Germinal center (tissue), 1 donor: ENCODE measurements at regions not wholly inside any gene's neighbourhood (a gene's known extent, or its start where the extent isn't known, plus 50 kb on each side); places are given as distances from the start of the nearest gene placed in this dataset.
"Not testable (repeated sequence)": the region's sequence is repeated elsewhere in the genome, so short reads cannot be mapped to it uniquely, and the experiment has no call there.

ENCODE experiments used
- DNase-seq: peaks from one replicate; pipeline ENCODE4 v3.0.0; 2012; ENCODE audit warnings: mixed read lengths, low spot score

DNA sequence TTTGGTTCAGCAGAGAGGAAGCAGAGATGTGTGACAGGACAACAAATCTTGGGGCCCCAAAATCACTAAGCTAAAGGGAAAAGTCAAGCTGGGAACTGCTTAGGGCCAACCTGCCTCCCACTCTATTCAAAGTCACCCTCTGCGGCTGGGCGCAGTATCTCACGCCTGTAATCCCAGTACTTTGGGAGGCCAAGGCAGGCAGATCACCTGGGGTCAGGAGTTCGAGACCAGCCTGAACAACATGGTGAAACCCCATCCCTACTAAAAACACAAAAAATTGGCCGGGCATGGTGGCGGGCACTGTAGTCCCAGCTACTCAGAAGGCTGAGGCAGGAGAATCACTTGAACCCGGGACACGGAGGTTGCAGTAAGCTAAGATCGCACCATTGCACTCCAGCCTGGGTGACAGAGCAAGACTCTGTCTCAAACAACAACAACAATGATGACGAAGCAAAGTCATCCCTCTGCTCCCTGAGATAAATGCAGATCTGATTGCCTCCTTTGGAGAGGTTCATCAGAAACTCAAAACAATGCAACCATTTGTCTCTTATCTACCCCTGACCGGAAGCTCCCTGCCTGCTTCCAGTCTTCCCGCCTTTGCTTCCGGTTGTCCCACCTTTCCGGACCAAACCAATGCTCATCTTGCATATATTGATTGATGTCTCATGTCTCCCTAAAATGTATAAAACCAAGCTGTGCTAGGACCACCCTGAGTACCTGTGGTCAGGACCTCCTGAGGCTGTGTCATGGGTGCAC is 136.4 kb upstream of the AFDN start:
- not testable (repeated sequence) for DNase-seq

DNA sequence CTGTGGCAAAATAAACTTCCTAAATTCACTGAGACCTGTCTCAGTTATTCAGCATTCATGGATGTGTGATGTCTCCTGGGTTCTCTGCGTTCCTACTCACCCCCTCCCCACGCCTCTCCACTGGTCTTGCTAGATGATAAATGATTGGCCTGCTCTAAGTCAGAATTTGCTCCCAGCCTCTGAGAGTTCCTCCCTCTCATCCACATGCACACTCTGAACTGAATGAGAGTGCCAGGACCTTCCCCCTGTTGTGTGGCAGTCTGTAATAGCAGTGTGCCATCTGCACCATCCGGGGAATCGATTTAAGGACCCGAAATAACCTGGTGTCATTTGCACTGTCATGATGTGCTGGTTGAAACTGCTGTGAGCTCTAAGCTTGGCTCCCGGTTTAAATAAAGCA is 135.8 kb upstream of the AFDN start:
- no peak for DNase-seq

DNA sequence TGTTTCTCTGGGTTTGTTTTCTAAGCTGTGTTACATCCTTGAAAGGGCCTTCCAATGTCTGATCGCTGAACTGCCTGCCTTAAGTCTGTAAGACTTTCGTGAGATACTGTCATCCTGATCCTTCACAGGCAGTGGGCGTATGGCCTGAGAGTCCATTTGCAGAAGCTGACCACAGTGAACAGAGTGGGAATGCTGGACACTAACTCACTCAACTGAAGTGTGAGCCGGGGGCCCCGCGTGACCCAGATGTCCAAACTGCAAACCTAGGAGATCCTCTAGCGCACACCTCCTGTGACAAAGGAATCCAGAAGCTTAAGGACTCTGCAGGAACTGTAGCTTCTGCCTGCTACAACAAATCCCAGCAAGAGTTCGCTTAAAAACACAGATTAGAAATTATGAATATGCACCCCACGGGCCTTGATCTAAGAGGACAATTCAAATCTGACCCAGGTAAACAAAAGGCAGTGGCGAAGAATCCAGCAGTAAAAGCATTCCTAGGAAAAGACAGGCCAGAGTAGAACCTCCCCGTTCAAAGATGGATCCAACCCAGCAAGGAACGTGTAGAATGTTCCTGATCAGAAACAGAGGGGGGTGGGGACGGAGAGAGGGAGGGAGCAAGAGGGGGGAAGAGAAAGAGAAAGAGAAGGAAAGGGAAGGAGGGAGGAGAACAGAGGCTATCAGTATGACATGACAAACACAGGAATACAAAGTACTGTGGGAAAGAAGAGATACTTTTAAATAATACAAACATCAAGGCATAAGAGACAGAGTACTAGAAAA is 135.0 kb upstream of the AFDN start:
- DNase-seq, result no peak

DNA sequence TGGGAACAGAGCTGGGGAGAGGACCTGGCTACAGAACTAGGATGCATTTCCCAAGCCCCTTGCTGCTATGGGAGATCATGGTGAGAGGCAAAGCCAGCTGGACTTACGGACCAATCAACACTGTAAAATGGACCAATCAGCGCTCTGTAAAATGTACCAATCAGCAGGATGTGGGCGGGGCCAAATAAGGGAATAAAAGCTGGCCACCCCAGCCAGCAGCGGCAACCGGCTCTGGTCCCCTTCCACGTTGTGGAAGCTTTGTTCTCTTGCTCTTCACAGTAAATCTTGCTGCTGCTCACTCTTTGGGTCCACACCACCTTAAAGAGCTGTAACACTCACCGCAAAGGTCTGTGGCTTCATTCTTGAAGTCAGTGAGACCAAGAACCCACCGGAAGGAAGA is 133.2 kb upstream of the AFDN start:
- not testable (repeated sequence) for DNase-seq

DNA sequence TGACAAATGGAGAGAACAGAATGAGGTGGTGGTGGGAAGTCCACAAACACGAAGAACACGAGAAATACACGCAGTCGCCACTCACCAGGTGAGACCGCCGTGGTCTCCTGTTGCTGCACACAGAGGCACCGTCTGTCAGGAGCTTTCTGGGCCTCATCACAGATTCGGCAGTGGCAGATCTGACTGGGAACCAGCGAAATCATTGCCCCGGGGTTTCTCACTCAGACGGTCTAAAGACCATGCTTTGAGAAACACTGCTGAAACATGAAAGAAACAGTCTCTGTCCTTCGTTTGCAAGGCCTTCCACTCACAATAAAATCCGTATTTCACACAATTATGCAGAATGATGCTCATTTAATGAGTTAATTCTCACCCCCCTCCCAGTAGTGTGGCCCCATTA is 130.9 kb upstream of the AFDN start:
- no peak for DNase-seq

DNA sequence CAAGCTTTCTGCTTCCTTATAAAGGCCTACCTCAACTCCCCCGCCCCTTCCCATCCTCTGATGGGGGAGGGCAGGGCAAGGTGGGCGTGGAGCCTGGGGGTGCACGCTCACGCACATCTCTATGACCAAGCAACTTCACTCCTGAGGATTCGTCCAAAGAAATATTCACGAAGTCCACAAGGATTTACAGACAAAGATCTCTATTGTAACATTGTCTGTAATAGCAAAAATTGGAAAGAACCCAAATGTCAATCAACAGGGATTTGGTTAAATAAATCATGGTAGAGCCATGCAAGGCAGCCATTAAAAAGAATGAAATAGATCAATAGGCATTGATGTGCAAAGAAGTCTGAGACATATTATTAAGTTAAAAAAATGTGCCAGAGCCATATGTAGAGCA is 130.4 kb upstream of the AFDN start:
- no peak for DNase-seq

DNA sequence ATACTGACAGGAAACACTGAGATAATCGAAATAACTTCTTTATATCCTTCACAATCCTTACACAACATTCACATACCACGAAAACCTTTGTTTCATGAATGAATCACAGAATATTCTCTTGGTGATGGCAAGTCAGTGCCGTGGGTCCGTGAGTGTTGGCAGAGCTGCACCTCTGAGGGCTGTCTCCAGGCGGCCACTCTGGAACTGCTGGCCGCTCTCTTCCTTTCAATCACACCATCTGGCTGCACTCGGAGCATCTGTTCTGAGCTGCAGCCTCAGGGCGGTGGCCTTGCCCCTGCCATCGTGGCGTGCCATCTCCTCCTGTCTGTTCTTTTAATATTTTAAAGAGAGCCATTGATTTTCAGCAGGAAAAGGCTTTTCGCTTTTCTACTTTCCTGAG is 129.4 kb upstream of the AFDN start:
- no peak for DNase-seq

DNA sequence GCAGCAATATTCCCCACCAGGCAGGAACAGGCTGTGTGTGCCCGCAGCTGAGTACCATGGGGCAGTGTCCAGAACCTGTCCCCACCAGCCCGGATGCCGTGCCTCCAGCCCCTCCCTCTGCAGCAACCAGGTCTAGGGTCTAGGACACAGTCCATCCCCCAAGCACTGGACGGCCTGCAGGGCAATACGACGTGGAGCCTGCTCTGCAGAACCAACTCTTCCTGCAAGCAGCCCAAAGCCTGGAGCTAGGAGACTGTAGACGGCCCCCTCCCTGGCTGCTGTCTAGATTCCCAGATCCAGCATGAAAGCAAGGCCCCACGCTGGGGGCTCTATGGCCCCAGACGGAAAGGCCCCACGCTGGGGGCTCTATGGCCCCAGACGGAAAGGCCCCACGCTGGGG is 128.2 kb upstream of the AFDN start:
- no peak for DNase-seq

DNA sequence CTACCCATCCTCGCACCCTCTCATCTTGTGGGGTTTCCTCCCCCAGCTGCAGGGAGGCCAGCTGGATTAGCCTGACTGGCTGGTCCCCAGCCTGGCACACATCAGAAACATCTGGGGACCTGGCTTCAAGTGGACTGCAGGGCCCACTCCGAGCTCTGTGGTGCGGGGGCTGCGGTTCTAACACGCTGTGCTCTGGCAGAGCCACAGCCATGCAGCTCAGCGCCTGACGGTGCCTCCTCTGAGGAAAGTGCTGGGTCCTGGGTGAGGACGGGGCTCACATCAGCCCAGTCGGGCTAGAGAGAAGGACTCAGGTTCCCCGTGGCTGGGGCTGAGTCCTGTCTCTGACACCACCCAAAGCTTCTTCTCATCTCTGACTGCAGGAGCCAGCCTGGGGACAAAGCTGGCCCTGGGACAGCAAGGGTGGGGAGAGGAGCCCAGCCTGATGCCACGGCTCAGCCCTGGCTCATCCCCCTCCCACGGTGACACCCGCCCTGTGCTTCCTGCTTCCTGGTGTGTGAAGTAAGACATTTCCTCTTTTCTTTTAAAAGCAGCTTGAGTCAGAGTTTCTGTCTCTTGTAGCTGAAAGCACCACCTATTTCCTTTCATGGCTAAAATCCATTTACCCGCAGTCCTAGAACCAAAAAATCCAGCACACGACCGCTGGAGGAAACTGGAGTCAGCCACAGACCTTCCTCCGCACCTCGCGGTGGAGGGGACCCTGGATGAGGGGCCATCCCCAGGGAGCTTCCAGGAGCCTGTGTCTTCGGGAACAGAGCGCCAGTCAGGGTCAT is 127.4 kb upstream of the AFDN start:
- DNase-seq, result peak; percentile 76

DNA sequence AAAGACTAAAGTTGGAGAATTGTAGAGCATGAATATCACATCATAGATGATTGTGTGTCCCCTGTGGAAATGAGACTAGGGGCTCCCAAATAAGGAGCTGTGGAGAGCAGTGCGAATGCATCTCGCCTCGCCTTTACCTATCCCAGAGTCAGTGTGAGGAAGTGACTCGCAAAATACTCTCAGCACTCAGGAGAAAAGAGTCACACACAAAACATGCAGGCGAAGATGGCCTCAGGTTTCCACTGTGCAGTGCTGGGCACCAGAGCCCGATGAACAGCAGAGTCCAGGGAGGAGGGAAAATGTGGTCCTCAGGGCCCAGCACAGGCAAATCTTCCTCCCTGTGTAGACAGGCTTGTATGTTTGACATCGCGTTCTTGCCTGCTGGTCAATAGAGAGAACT is 126.5 kb upstream of the AFDN start:
- no peak for DNase-seq

DNA sequence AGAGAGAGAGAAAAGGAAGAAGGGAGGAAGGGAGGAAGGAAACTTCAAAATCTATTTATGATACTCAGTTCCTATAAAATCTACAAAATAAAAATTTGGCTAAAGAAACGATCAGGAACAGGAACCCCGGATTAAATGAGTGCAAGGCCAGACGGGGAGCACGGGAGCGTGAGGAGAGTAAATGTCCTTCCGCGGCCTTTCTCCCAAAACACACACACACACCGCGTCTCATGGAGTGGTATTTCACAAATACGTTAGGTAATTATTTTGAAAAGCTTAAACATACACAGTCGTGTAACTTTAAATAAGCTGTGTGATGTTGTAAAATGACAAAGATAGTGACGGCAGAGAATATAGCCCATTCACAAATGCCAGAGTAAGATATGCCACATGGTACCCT is 125.7 kb upstream of the AFDN start:
- no peak for DNase-seq

DNA sequence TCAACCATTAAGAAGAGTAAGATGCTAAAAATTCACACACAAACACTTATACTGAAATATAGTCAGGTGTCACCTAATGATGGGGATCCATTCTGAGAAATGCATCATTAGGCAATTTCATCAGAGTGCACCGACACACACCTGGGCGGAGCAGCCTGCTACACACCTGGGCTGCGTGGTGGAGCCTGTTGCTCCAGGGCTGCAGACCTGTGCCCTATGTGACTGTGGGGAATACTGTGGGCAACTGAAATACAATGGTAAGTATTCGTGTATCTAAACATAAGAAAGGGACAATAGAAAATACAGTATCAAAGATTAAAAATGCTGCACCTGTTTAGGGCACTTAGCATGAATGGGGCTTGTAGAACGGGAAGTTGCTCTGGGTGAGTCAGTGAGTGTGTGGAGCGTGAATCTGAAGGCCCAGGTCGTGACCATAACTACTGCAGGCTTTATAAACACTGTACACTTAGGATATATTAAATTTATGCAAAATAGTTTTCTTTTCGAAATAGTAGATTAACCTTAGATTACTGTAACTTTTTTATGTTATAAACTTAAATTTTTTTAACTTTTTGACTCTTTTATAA is 124.4 kb upstream of the AFDN start:
- no peak for DNase-seq

DNA sequence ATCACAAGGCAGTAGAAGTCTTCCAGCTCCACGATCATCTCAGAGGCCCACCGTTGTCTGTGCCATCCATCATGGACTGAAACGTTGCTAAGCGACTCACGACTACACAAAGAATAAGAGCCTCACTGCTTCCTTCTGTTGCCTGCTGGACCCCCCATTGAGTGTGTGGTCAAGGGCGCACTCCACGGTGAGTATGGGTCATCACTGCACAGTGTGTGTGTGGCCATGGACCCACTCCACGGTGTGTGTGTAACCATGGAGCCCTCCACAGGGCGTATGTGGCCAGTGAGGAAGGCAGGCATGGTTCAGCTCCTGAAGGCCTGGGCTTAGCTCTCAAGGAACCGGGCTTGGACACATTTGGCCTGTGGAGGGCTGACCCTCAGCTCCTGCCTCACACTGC is 123.4 kb upstream of the AFDN start:
- no peak for DNase-seq

DNA sequence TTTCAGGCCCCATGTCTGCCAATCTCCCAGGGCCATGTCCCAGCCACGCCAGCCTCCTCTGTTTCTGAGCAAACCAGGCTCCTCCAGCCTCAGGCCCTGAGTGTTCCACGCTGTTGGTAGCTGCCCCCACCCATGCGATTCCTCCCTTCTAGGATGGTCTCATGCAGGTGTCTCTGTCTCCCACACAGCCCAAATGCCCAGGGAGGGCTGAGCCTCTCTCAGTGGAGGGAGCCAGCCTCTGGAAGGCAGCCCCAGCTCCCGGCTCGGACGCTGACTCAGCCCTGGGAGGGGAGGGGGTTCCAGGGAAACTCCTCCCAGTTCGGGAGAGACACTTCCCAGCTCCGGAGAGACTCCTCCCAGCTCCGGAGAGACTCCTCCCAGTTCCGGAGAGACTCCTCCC is 122.9 kb upstream of the AFDN start:
- no peak for DNase-seq

DNA sequence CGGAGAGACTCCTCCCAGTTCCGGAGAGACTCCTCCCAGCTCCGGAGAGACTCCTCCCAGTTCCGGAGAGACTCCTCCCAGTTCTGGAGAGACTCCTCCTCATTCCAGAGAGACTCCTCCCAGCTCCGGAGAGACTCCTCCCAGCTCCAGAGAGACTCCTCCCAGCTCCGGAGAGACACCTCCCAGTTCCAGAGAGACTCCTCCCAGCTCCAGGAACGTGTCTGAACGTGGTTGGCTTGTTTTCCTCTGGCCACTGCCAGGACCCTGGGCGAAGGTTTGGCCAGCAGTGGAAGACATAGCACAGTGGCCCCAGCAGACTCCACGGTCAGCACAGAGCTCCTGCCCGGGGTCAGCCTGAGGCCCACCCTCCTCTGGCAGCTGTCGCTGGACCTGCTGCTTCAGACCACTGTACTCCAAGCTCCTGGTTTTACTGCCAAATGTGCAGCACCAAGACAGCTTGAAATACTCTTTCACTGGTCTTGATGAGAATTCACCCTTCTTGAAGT is 122.3 kb upstream of the AFDN start:
- no peak for DNase-seq

DNA sequence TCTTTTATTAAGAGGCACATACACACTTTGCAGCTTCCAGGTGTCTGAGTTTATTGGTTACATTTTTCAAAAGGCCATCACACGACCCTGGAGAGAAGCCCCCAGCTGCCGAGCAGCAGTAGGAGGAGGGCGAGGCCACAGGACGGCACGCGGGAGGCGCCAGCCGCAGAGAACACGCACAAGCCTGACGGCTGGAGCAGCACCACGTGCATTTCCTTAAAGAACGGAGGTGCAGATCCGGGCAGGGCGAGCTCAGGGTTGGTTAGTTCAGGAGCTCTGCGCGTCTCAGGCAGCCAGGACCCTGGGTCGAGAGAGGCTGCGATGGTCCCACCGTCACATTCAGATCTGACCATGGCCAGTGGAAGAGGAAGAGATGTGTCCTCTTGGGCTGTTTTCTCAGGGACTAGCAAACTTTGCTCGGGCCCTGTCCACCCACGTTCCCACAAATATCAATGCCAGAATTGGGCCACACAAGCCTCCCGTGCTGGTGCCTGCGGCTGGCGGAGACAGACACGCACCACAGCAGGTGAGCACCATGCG is 121.4 kb upstream of the AFDN start:
- no peak for DNase-seq

DNA sequence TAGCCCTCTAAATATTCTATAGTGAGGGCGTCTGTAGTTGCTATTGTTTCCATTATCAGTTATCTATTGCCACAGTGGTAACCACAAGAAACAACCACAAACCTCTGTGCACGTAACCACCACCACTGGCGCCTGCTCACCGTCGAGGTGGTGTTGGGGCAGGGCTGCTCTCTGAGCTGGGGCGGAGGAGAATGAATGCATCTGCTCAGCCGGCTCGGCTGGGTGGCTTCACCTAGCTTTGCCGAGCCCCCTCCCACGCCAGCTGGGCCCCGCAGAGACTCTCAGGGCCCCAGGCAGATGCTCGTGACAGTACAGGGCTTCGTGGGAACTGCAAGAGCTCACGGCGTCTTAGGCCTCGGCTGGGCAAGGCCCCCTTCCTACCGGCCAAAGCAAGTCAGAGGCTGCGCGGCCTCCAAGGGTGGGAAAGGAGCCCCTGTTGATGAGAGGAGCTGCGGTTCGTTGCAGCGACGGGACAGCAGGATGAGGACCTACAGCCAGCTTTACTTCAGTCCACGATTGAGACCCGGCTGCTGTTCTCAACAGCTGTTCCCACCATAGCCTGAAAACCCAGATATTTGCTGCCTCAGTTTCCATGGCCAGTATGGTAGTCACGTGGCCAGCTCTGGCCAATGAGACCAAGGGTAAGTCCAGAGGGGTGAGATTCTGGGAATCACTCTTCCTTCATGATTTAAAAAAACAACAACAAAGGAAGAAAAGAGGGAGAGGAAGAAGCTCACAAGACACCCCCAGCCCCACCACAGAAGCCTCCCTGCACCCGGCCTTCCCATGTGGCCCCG is 120.2 kb upstream of the AFDN start:
- DNase-seq, result no peak

DNA sequence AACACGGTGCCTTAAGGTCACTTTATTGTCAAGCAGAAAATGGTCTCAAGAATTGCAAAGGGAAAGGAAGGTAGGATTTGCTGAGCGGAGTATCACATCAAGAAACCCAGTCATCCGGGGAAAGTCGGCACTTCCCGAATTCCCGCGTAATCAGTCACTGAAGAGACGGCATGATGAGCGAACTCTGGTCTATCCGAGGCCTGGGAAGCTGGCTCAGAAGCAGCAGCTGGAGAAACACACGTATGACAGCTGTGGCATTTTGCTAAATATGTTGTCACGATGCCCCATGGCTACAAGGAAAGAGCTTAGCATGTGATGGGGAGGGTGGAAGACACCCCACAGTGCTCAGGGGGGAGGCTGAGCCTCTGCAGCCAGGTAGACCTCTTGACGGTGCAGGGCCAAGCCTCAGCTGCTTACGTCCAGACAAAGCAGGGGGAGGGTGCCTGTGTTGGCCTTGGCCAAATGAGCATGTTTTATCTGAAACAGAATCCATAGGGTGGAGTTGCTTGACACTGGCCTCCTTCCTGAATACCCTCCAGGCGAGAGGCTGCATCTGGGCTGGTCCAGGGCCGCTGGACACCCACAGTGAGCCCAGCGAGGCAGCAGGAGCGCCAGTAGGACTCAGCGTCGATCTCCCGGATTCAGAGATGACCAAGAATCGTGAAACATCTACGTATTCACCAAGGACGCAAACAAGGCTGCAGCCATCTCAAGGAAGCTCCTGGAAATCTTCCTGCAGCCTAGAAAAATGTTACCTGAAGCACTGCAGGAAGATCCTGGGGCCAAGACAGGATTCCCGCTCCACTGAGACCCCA is 118.8 kb upstream of the AFDN start:
- DNase-seq, result no peak

DNA sequence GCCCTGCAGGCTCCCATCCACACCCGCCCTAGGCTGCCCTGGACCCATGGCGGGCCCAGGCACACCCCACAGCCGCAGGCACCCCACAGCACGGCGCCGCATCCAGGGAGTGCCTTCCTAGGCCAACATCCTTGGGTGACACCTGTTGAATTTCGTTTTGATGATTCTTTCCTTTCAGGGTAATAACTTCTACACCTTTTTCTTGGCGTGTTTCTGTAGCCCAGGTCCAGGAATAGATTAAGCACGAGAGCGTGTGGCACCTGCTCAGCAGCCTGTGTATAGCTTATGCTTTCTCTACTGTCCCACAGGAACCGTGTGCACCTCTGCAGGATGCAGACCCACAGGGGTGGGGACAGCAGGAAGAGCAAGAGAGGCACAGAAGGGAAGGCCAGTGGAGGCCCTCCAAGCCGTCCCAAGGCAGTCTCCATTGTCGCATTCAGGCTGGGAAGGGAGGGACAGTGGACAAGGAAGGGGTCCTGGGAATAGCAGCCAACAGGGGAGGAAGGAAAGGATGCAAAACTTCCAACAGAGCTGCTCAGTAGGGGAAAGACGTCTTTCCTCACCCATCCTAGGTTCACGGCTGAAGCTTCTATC is 118.1 kb upstream of the AFDN start:
- DNase-seq, result no peak

DNA sequence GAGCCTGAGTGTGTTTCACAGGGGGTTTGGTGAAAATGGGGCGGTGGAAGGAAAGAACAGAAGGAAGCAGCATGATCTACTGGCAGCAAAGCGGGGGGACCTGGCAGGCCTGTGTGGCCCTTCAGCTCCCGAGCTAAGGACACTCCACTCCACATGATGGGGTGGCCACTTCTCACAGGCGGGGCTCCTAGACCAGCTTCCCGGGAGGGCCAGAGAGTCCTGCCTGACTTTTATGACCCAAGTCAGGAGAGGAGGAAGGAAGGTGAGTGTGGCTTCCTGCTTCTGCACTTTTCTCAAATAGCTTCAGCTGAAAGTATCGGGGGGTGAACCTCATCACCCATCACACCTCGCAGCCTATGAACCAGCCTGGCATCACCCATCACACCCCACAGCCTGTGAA is 117.5 kb upstream of the AFDN start:
- DNase-seq, result no peak
